HS-27A (cell line): ENCODE measurements at regions not wholly inside any gene's neighbourhood (a gene's known extent, or its start where the extent isn't known, plus 50 kb on each side); places are given as distances from the start of the nearest gene placed in this dataset.

ENCODE experiments used
- DNase-seq: peaks from one replicate; pipeline ENCODE4 v3.0.0-alpha.2; 2012; ENCODE audit warnings: low read depth, missing footprints

GRCh38 chr3:19093084-19093483 is 55.2 kb upstream of the KCNH8 start:
- DNase-seq = no peak

GRCh38 chr3:19077388-19077787 is 70.9 kb upstream of the KCNH8 start:
- no peak for DNase-seq

- no peak for DNase-seq
Observed at GRCh38 chr3:19075037-19075436, 73.3 kb upstream of the KCNH8 start.

GRCh38 chr3:19074257-19074900 is 73.9 kb upstream of the KCNH8 start:
- DNase-seq = no peak

- no peak for DNase-seq
Observed at GRCh38 chr3:19073341-19074105, 74.8 kb upstream of the KCNH8 start.

- DNase-seq = no peak
Observed at GRCh38 chr3:19070325-19070724, 78.0 kb upstream of the KCNH8 start.

GRCh38 chr3:19065027-19065426 is 83.3 kb upstream of the KCNH8 start:
- no peak for DNase-seq

- no peak for DNase-seq
Observed at GRCh38 chr3:19063936-19064335, 84.4 kb upstream of the KCNH8 start.

- no peak for DNase-seq
Observed at GRCh38 chr3:19060404-19060803, 87.9 kb upstream of the KCNH8 start.

- no peak for DNase-seq
Observed at GRCh38 chr3:19052874-19053273, 95.4 kb upstream of the KCNH8 start.

- DNase-seq = no peak
Observed at GRCh38 chr3:19046440-19046839, 101.9 kb upstream of the KCNH8 start.

GRCh38 chr3:19030522-19030839 is 117.8 kb upstream of the KCNH8 start:
- DNase-seq = no peak

GRCh38 chr3:19029837-19030521 is 118.3 kb upstream of the KCNH8 start:
- no peak for DNase-seq

GRCh38 chr3:19025441-19025840 is 122.9 kb upstream of the KCNH8 start:
- no peak for DNase-seq

- DNase-seq = no peak
Observed at GRCh38 chr3:19022546-19022945, 125.8 kb upstream of the KCNH8 start.

GRCh38 chr3:19016851-19017250 is 131.5 kb upstream of the KCNH8 start:
- DNase-seq = no peak

- no peak for DNase-seq
Observed at GRCh38 chr3:19013879-19014278, 134.4 kb upstream of the KCNH8 start.

GRCh38 chr3:19012846-19013245 is 135.5 kb upstream of the KCNH8 start:
- DNase-seq = no peak

GRCh38 chr3:19002606-19003005 is 145.7 kb upstream of the KCNH8 start:
- DNase-seq = no peak

- DNase-seq = no peak
Observed at GRCh38 chr3:18998069-18998468, 150.2 kb upstream of the KCNH8 start.

GRCh38 chr3:18992709-18993108 is 155.6 kb upstream of the KCNH8 start:
- DNase-seq = no peak

GRCh38 chr3:18989237-18989795 is 159.0 kb upstream of the KCNH8 start:
- DNase-seq = no peak

- no peak for DNase-seq
Observed at GRCh38 chr3:18988614-18989229, 159.6 kb upstream of the KCNH8 start.
